Smooth muscle cell (in vitro differentiated cells): ENCODE measurements at regions not wholly inside any gene's neighbourhood (a gene's known extent, or its start where the extent isn't known, plus 50 kb on each side); places are given as distances from the start of the nearest gene placed in this dataset.

Source experiments
- DNase-seq: peaks from one replicate; lab custom pipeline; 2025; ENCODE audit not compliant: unreplicated experiment; lab: John Stamatoyannopoulos, UW
- H2AFZ ChIP-seq: fragments of 200-600 bp; sonication (generic); 2 replicates; pipeline ENCODE4 v1.6.0; 2016; ENCODE audit warnings: antibody characterized with exemption, low read depth, mild to moderate bottlenecking
- H3F3A ChIP-seq: fragments of 200-600 bp; sonication (generic); 2 replicates; pipeline ENCODE4 v1.6.0; 2017; ENCODE audit warnings: antibody characterized with exemption, low read depth
- H3K27ac ChIP-seq: fragments of 200-600 bp; sonication (generic); 2 replicates; pipeline ENCODE4 v1.5.1; 2016; ENCODE audit warnings: low read depth, mild to moderate bottlenecking
- H3K27me3 ChIP-seq: fragments of 200-600 bp; sonication (generic); 2 replicates; pipeline ENCODE4 v1.6.1; 2016; ENCODE audit warnings: low read depth, mild to moderate bottlenecking
- H3K36me3 ChIP-seq: fragments of 200-600 bp; sonication (generic); 2 replicates; pipeline ENCODE4 v1.5.1; 2016; ENCODE audit warnings: low read depth
- H3K4me1 ChIP-seq: fragments of 200-600 bp; sonication (generic); 2 replicates; pipeline ENCODE4 v1.5.1; 2016; ENCODE audit warnings: low read depth
- H3K4me2 ChIP-seq: fragments of 200-600 bp; sonication (generic); 2 replicates; pipeline ENCODE4 v1.6.0; 2016; ENCODE audit warnings: mild to moderate bottlenecking
- H3K4me3 ChIP-seq: fragments of 200-600 bp; sonication (generic); 2 replicates; pipeline ENCODE4 v1.5.1; 2016; ENCODE audit warnings: mild to moderate bottlenecking
- H3K79me2 ChIP-seq: fragments of 200-600 bp; sonication (generic); 2 replicates; pipeline ENCODE4 v1.6.0; 2016; ENCODE audit warnings: low read depth, mild to moderate bottlenecking
- H3K9ac ChIP-seq: fragments of 200-600 bp; sonication (generic); 2 replicates; pipeline ENCODE4 v1.6.0; 2016; ENCODE audit warnings: low read depth
- H3K9me3 ChIP-seq: fragments of 200-600 bp; sonication (generic); replicated peaks from 2 replicates; pipeline ENCODE4 v1.5.1; 2016; ENCODE audit warnings: low read depth
- H4K20me1 ChIP-seq: fragments of 200-600 bp; sonication (generic); 2 replicates; pipeline ENCODE4 v1.6.0; 2016; ENCODE audit warnings: low read depth
- CTCF ChIP-seq: fragments of 200-600 bp; sonication (generic); IDR thresholded peaks from 2 replicates; pipeline ENCODE4 v1.5.1; 2017; ENCODE audit warnings: borderline replicate concordance, mild to moderate bottlenecking, antibody characterized with exemption; ENCODE audit not compliant: insufficient read depth, poor library complexity, severe bottlenecking
- whole genome bisulfite sequencing: methylation state at CpG from one replicate; pipeline ENCODE4 v1.1.7; 2016; ENCODE audit warnings: low lambda C conversion rate; 5-methylcytosine and 5-hydroxymethylcytosine counted together

GRCh38 chr6:117137711-117138110 is 127.6 kb upstream of the VGLL2 start:
- Histone ChIP-seq H3K36me3 (no peaks in the 10 kb centered on the region), H3K27me3 (no peaks in the 10 kb centered on the region), H3K79me2 (no peaks in the 10 kb centered on the region), H3K4me1 (no peaks in the 10 kb centered on the region), H3K9me3 (no peaks in the 10 kb centered on the region), H2AFZ (no peak overlapping the region), H3K9ac (no peak overlapping the region), H3K4me3 (no peak overlapping the region), H4K20me1 (no peaks in the 10 kb centered on the region), H3F3A (no peaks in the 10 kb centered on the region), H3K27ac (no peak overlapping the region), H3K4me2 (no peak overlapping the region)
- TF ChIP-seq CTCF, result no peak
- DNase-seq, result no peak
- 94% methylated on average over 4 of the region's 4 CpGs for WGBS

- H2AFZ ChIP-seq, result no peak overlapping the region
Observed at GRCh38 chr6:117138425-117138824, 126.9 kb upstream of the VGLL2 start.

GRCh38 chr6:117138920-117139319 is 126.4 kb upstream of the VGLL2 start:
- H3K27me3 ChIP-seq, result no peaks in the 10 kb centered on the region
- H3K9ac ChIP-seq, result no peak overlapping the region
- no peaks in the 10 kb centered on the region for H3F3A ChIP-seq
- H3K9me3 ChIP-seq, result no peaks in the 10 kb centered on the region
- no peak for DNase-seq
- H3K27ac ChIP-seq, result no peak overlapping the region
- H3K36me3 ChIP-seq, result no peaks in the 10 kb centered on the region
- H3K4me2 ChIP-seq, result no peak overlapping the region
- H2AFZ ChIP-seq, result no peak overlapping the region
- H3K79me2 ChIP-seq, result no peaks in the 10 kb centered on the region
- no peaks in the 10 kb centered on the region for H4K20me1 ChIP-seq
- H3K4me3 ChIP-seq, result no peak overlapping the region
- TF ChIP-seq CTCF, result no peak
- H3K4me1 ChIP-seq, result no peaks in the 10 kb centered on the region

More at GRCh38 chr6:117138425-117138824, 126.9 kb upstream of the VGLL2 start:
- Histone ChIP-seq H3K4me3 (no peak overlapping the region), H3K36me3 (no peaks in the 10 kb centered on the region), H4K20me1 (no peaks in the 10 kb centered on the region), H3K27ac (no peak overlapping the region), H3F3A (no peaks in the 10 kb centered on the region), H3K9ac (no peak overlapping the region), H3K9me3 (no peaks in the 10 kb centered on the region), H3K27me3 (no peaks in the 10 kb centered on the region), H3K4me1 (no peaks in the 10 kb centered on the region), H3K4me2 (no peak overlapping the region), H3K79me2 (no peaks in the 10 kb centered on the region)
- no peak for DNase-seq
- TF ChIP-seq CTCF, result no peak
- WGBS, result 93% methylated on average over 2 of the region's 2 CpGs

- DNase-seq, result no peak
- 76% methylated on average over 3 of the region's 3 CpGs for WGBS
- no peak for TF ChIP-seq CTCF
- no peaks in the 10 kb centered on the region for H3K36me3 ChIP-seq
- H3K27me3 ChIP-seq, result no peaks in the 10 kb centered on the region
- H2AFZ ChIP-seq, result no peak overlapping the region
- no peak overlapping the region for H3K4me3 ChIP-seq
- H3K4me2 ChIP-seq, result no peak overlapping the region
- no peaks in the 10 kb centered on the region for H3F3A ChIP-seq
- H4K20me1 ChIP-seq, result no peaks in the 10 kb centered on the region
- H3K9ac ChIP-seq, result no peak overlapping the region
- H3K4me1 ChIP-seq, result no peaks in the 10 kb centered on the region
- no peak overlapping the region for H3K27ac ChIP-seq
- H3K9me3 ChIP-seq, result no peaks in the 10 kb centered on the region
- H3K79me2 ChIP-seq, result no peaks in the 10 kb centered on the region
Observed at GRCh38 chr6:117142142-117142541, 123.2 kb upstream of the VGLL2 start.
